BLaER1 (cell line): ENCODE measurements at regions not wholly inside any gene's neighbourhood (a gene's known extent, or its start where the extent isn't known, plus 50 kb on each side); places are given as distances from the start of the nearest gene placed in this dataset.
"Not testable (repeated sequence)": the region's sequence is repeated elsewhere in the genome, so short reads cannot be mapped to it uniquely, and the experiment has no call there.

ENCODE experiments used
- H3K27ac ChIP-seq: shearing (Covaris generic); formaldehyde crosslinking; 2 replicates; pipeline ENCODE4 v1.8.1; 2022
- H3K27me3 ChIP-seq: shearing (Covaris generic); formaldehyde crosslinking; 2 replicates; pipeline ENCODE4 v1.8.1; 2022
- H3K36me3 ChIP-seq: shearing (Covaris generic); formaldehyde crosslinking; 2 replicates; pipeline ENCODE4 v1.8.1; 2022
- H3K4me1 ChIP-seq: shearing (Covaris generic); formaldehyde crosslinking; 2 replicates; pipeline ENCODE4 v1.8.1; 2022
- H3K4me2 ChIP-seq: shearing (Covaris generic); formaldehyde crosslinking; 2 replicates; pipeline ENCODE4 v1.8.1; 2022
- H3K4me3 ChIP-seq: shearing (Covaris generic); formaldehyde crosslinking; 2 replicates; pipeline ENCODE4 v1.8.1; 2022
- H3K9ac ChIP-seq: shearing (Covaris generic); formaldehyde crosslinking; 2 replicates; pipeline ENCODE4 v1.8.1; 2022
- H3K9me3 ChIP-seq: shearing (Covaris generic); formaldehyde crosslinking; 2 replicates; pipeline ENCODE4 v1.8.1; 2022
- H4K20me1 ChIP-seq: shearing (Covaris generic); formaldehyde crosslinking; 2 replicates; pipeline ENCODE4 v1.8.1; 2022
- Cebpa-rat ChIP-seq: shearing (Covaris generic); IDR thresholded peaks from 2 replicates; pipeline ENCODE4 v1.8.1; 2022

DNA sequence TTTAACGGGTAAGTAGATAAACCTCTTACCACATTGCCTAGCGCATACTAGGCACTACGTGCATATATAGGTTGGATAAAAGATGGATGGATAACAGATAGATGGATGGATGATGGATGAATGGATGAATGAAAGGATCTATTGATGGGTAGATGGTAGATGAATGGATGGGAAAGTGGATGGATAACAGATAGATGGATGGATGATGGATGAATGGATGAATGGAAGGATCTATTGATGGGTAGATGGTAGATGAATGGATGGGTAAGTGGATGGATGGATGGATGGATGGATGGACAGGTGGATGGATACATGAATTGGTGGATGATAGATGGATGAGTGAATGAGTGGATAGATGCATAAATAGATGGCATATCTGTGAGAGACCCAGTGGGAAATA, 555.0 kb downstream of the MN1 start:
- no peak overlapping the region for H3K4me2 ChIP-seq

GRCh38 chr22:27247701-27248434, 553.7 kb downstream of the MN1 start:
- Histone ChIP-seq H3K27me3 (no peaks in the 10 kb centered on the region), H3K4me3 (0 out of 2 replicates have a peak overlapping the region, but pooled peaks have one; percentile 4), H3K27ac (no peak overlapping the region), H3K36me3 (no peaks in the 10 kb centered on the region), H3K9ac (no peak overlapping the region), H3K9me3 (no peaks in the 10 kb centered on the region), H3K4me1 (peaks cover 13% of the 10 kb centered on the region), H4K20me1 (no peaks in the 10 kb centered on the region), H3K4me2 (peak overlapping the region; percentile 60)
- no peak for TF ChIP-seq Cebpa-rat

More for the DNA sequence above, 555.0 kb downstream of the MN1 start:
- Histone ChIP-seq H3K4me3 (no peak overlapping the region), H3K9me3 (no peaks in the 10 kb centered on the region), H3K27me3 (no peaks in the 10 kb centered on the region), H3K27ac (no peak overlapping the region), H3K9ac (no peak overlapping the region), H3K4me1 (peaks cover 13% of the 10 kb centered on the region), H4K20me1 (no peaks in the 10 kb centered on the region), H3K36me3 (no peaks in the 10 kb centered on the region)
- TF ChIP-seq Cebpa-rat: no peak

GRCh38 chr22:27250418-27250817, 551.1 kb downstream of the MN1 start:
- Histone ChIP-seq H3K4me2 (no peak overlapping the region), H3K36me3 (no peaks in the 10 kb centered on the region), H3K27ac (no peak overlapping the region), H3K9ac (no peak overlapping the region), H3K4me3 (no peak overlapping the region), H3K27me3 (no peaks in the 10 kb centered on the region), H3K9me3 (peaks cover 9% of the 10 kb centered on the region), H4K20me1 (no peaks in the 10 kb centered on the region), H3K4me1 (peaks cover 13% of the 10 kb centered on the region)
- no peak for TF ChIP-seq Cebpa-rat

- Histone ChIP-seq H3K9me3 (peaks cover 14% of the 10 kb centered on the region), H3K4me3 (no peak overlapping the region), H3K27me3 (no peaks in the 10 kb centered on the region), H3K27ac (no peak overlapping the region), H4K20me1 (no peaks in the 10 kb centered on the region), H3K9ac (no peak overlapping the region), H3K4me2 (no peak overlapping the region), H3K36me3 (no peaks in the 10 kb centered on the region), H3K4me1 (peaks cover 13% of the 10 kb centered on the region)
- no peak for TF ChIP-seq Cebpa-rat
These were observed 550.7 kb downstream of the MN1 start for GRCh38 chr22:27250886-27251285.

GRCh38 chr22:27251563-27251962, 550.0 kb downstream of the MN1 start:
- H3K27ac ChIP-seq: no peak overlapping the region
- peaks cover 13% of the 10 kb centered on the region for H3K4me1 ChIP-seq
- H3K9ac ChIP-seq: no peak overlapping the region
- no peaks in the 10 kb centered on the region for H3K36me3 ChIP-seq
- TF ChIP-seq Cebpa-rat: no peak
- peaks cover 21% of the 10 kb centered on the region for H3K9me3 ChIP-seq
- H3K4me3 ChIP-seq: no peak overlapping the region
- H4K20me1 ChIP-seq: no peaks in the 10 kb centered on the region
- H3K4me2 ChIP-seq: no peak overlapping the region
- no peaks in the 10 kb centered on the region for H3K27me3 ChIP-seq

GRCh38 chr22:27252282-27253049, 549.1 kb downstream of the MN1 start:
- H3K27me3 ChIP-seq: no peaks in the 10 kb centered on the region
- no peak overlapping the region for H3K9ac ChIP-seq
- no peaks in the 10 kb centered on the region for H4K20me1 ChIP-seq
- no peak overlapping the region for H3K4me2 ChIP-seq
- no peaks in the 10 kb centered on the region for H3K36me3 ChIP-seq
- no peak for TF ChIP-seq Cebpa-rat
- H3K9me3 ChIP-seq: peaks cover 26% of the 10 kb centered on the region
- no peak overlapping the region for H3K4me3 ChIP-seq
- peaks cover 6% of the 10 kb centered on the region for H3K4me1 ChIP-seq
- no peak overlapping the region for H3K27ac ChIP-seq

DNA sequence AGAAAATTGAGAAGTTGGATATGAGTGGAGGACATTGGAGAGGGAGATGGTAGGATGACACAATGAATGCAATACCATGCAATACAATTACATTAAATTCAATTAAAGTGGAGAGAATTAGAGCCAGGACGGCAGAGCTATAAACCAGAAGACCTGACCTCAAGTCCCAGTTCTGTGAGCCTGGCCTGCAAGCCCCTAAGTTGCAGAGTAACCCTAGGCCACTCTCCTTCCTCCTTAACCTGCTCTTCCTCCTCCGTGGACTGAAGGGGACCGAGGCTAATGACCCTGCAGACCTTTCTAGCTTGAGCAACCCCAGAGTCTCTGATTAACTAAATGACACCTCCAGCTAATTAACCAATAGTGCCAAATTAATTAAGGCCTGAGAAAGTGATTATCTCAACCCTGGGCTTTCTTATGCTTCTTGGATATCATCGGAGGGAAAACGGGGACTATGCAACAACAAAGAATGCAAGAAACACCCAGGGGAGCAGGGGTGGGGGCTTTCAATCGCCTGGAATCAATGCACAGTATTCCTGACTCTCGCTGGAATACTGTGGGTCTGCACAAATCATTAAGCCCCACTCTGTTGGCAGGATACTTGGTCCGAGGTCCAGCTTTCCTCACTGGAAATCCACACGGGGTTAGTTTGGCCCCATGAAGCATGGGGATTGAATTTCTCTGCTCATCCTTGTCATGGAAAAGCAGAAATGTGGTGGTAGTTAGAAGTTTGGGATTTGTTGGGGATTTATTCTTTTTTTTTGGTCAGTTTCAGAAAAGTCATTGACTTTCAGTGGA, 548.3 kb downstream of the MN1 start:
- no peaks in the 10 kb centered on the region for H4K20me1 ChIP-seq
- peaks cover 26% of the 10 kb centered on the region for H3K9me3 ChIP-seq
- H3K4me3 ChIP-seq: no peak overlapping the region
- H3K27ac ChIP-seq: no peak overlapping the region
- TF ChIP-seq Cebpa-rat: no peak
- no peaks in the 10 kb centered on the region; the same call in 1 of the 2 replicates for H3K4me1 ChIP-seq
- no peaks in the 10 kb centered on the region for H3K36me3 ChIP-seq
- H3K9ac ChIP-seq: no peak overlapping the region
- no peaks in the 10 kb centered on the region for H3K27me3 ChIP-seq
- no peak overlapping the region for H3K4me2 ChIP-seq

- H3K9me3 ChIP-seq: peaks cover 26% of the 10 kb centered on the region
- H3K27me3 ChIP-seq, H3K4me2 ChIP-seq, H4K20me1 ChIP-seq, H3K9ac ChIP-seq, H3K4me3 ChIP-seq, H3K27ac ChIP-seq, H3K36me3 ChIP-seq, H3K4me1 ChIP-seq: not testable (repeated sequence)
These were observed 547.5 kb downstream of the MN1 start for GRCh38 chr22:27254063-27254462.

DNA sequence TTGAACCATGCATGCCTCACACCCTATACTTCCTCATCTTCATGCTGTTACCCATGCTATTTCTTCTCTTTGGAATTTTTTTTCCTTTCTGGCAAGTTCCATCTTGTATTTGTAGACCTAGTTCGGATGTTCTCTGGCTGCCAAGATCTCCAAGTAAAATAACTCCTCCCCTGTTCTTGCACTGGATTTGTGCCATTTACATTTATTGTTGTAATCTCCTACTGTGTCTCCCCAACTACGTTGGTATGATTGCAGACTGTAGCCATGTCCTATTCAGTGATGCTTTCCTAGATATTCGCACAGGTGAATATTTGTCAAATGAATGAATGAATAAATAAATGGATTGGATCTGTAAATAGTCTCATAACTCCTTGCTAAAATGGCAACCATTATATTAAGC, 546.0 kb downstream of the MN1 start:
- no peak overlapping the region; the same call in 1 of the 2 replicates for H3K4me3 ChIP-seq
- H4K20me1 ChIP-seq: no peaks in the 10 kb centered on the region
- H3K9me3 ChIP-seq: peaks cover 26% of the 10 kb centered on the region
- H3K4me2 ChIP-seq: no peak overlapping the region
- H3K27ac ChIP-seq: no peak overlapping the region
- H3K27me3 ChIP-seq: no peaks in the 10 kb centered on the region
- no peak for TF ChIP-seq Cebpa-rat
- H3K9ac ChIP-seq: no peak overlapping the region
- H3K36me3 ChIP-seq: no peaks in the 10 kb centered on the region
- peaks cover 16% of the 10 kb centered on the region for H3K4me1 ChIP-seq

DNA sequence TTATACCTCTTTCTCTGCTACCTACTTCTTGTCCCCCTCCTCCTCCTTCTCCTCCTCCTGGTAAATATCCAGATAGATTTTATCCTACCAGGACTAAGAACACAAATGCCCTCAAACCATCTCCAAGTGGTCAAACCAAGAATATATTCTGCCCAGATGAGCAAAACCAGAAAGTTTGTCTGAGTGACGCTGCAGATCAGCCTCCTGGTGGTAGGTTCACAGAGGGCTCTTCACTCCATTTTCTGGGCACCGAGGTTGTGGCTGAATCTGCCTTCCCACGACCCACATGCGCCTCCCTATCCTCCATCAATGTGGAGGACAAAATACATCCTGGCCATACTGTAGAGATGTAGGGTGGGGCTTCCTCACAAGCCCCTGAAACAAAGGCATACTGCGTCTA, 543.6 kb downstream of the MN1 start:
- H3K27me3 ChIP-seq: no peaks in the 10 kb centered on the region
- no peak overlapping the region for H3K4me2 ChIP-seq
- H3K27ac ChIP-seq: no peak overlapping the region
- peaks cover 26% of the 10 kb centered on the region for H3K9me3 ChIP-seq
- peaks cover 17% of the 10 kb centered on the region for H3K4me1 ChIP-seq
- H3K9ac ChIP-seq: no peak overlapping the region
- no peak overlapping the region for H3K4me3 ChIP-seq
- TF ChIP-seq Cebpa-rat: no peak
- H4K20me1 ChIP-seq: no peaks in the 10 kb centered on the region
- H3K36me3 ChIP-seq: no peaks in the 10 kb centered on the region
